Left ventricle myocardium inferior (tissue), 1 donor: ENCODE measurements at regions not wholly inside any gene's neighbourhood (a gene's known extent, or its start where the extent isn't known, plus 50 kb on each side); places are given as distances from the start of the nearest gene placed in this dataset.

ENCODE experiments used
- DNase-seq: peaks from one replicate; pipeline ENCODE4 v3.0.0-alpha.2; 2020
- H3K27ac ChIP-seq: fragments of 200-600 bp; replicated peaks from 2 replicates; pipeline ENCODE4 v1.8.0; 2021
- H3K27me3 ChIP-seq: fragments of 200-600 bp; 2 replicates; pipeline ENCODE4 v1.8.0; 2021; ENCODE audit warnings: low read depth
- H3K36me3 ChIP-seq: fragments of 200-600 bp; 2 replicates; pipeline ENCODE4 v1.8.0; 2021
- H3K4me1 ChIP-seq: fragments of 200-600 bp; 2 replicates; pipeline ENCODE4 v1.8.0; 2021
- H3K4me3 ChIP-seq: fragments of 200-600 bp; 2 replicates; pipeline ENCODE4 v1.8.0; 2021; ENCODE audit warnings: mild to moderate bottlenecking, moderate library complexity
- H3K9me3 ChIP-seq: fragments of 200-600 bp; replicated peaks from 2 replicates; pipeline ENCODE4 v1.8.0; 2021
- CTCF ChIP-seq: fragments of 200-600 bp; IDR thresholded peaks from 2 replicates; pipeline ENCODE4 v1.8.0; 2021; ENCODE audit warnings: antibody characterized with exemption, mild to moderate bottlenecking, borderline replicate concordance
- intact Hi-C: fragments of 100-400 bp; cut with micrococcal nuclease; formaldehyde crosslinking; loops from one replicate; pipeline ENCODE4 v1.11.0; 2022
- donor health status: DM: no; HTN: yes; CAD: no; lungs with severe emphysema.

GRCh38 chr6:170137911-170138910, 152.7 kb downstream of the DLL1 start:
- peaks cover under 1% of the 10 kb centered on the region for H3K9me3 ChIP-seq
- TF ChIP-seq CTCF, result no peak
- peak overlapping the region; percentile 49 for H3K4me3 ChIP-seq
- no peak for DNase-seq
- H3K36me3 ChIP-seq, result no peaks in the 10 kb centered on the region
- peak overlapping the region; percentile 93 for H3K27ac ChIP-seq
- H3K27me3 ChIP-seq, result no peaks in the 10 kb centered on the region
- intact Hi-C loops, result no loop called here
- H3K4me1 ChIP-seq, result peaks cover 50% of the 10 kb centered on the region

- Histone ChIP-seq H3K4me3 (peak overlapping the region; percentile 49), H3K27ac (peak overlapping the region; percentile 93), H3K4me1 (peaks cover 50% of the 10 kb centered on the region), H3K27me3 (no peaks in the 10 kb centered on the region), H3K36me3 (no peaks in the 10 kb centered on the region), H3K9me3 (no peaks in the 10 kb centered on the region)
- intact Hi-C loops, result no loop called here
- TF ChIP-seq CTCF, result no peak
- peak; percentile 58 for DNase-seq
Measured at GRCh38 chr6:170137176-170137891, 153.5 kb downstream of the DLL1 start.

- Histone ChIP-seq H3K4me1 (peaks cover 50% of the 10 kb centered on the region), H3K4me3 (peak overlapping the region; percentile 49), H3K36me3 (no peaks in the 10 kb centered on the region), H3K27me3 (no peaks in the 10 kb centered on the region), H3K27ac (peak overlapping the region; percentile 93), H3K9me3 (no peaks in the 10 kb centered on the region)
- TF ChIP-seq CTCF, result no peak
- no peak for DNase-seq
- intact Hi-C loops, result no loop called here
Measured at GRCh38 chr6:170136541-170137175, 154.2 kb downstream of the DLL1 start.

GRCh38 chr6:170135821-170136471, 154.9 kb downstream of the DLL1 start:
- intact Hi-C loops, result no loop called here
- no peak for DNase-seq
- peaks cover 50% of the 10 kb centered on the region for H3K4me1 ChIP-seq
- no peaks in the 10 kb centered on the region for H3K36me3 ChIP-seq
- no peaks in the 10 kb centered on the region for H3K27me3 ChIP-seq
- H3K4me3 ChIP-seq, result peak overlapping the region; percentile 49
- no peaks in the 10 kb centered on the region for H3K9me3 ChIP-seq
- peak overlapping the region; percentile 93 for H3K27ac ChIP-seq
- no peak for TF ChIP-seq CTCF

GRCh38 chr6:170135461-170135820, 155.4 kb downstream of the DLL1 start:
- Histone ChIP-seq H3K4me3 (peak overlapping the region; percentile 49), H3K27ac (peak overlapping the region; percentile 93), H3K27me3 (no peaks in the 10 kb centered on the region), H3K9me3 (no peaks in the 10 kb centered on the region), H3K36me3 (no peaks in the 10 kb centered on the region), H3K4me1 (peaks cover 54% of the 10 kb centered on the region)
- intact Hi-C loops, result no loop called here
- DNase-seq, result no peak
- no peak for TF ChIP-seq CTCF
